CD4-positive, alpha-beta T cell treated with Interleukin-17A for 1 hour (primary cell): ENCODE measurements at regions not wholly inside any gene's neighbourhood (a gene's known extent, or its start where the extent isn't known, plus 50 kb on each side); places are given as distances from the start of the nearest gene placed in this dataset.

Source experiments
- DNase-seq: peaks from one replicate; pipeline ENCODE4 v3.0.0-alpha.2; 2020

GRCh38 chr20:52921340-52921739 lies 50.8 kb upstream of the TSHZ2 start:
- DNase-seq, result no peak

- DNase-seq, result no peak
Measured at GRCh38 chr20:52918311-52918710, 53.8 kb upstream of the TSHZ2 start.

- DNase-seq, result no peak
Measured at GRCh38 chr20:52915564-52915963, 56.6 kb upstream of the TSHZ2 start.

- DNase-seq, result no peak
Measured at GRCh38 chr20:52914870-52915269, 57.3 kb upstream of the TSHZ2 start.

- no peak for DNase-seq
Measured at GRCh38 chr20:52913650-52914387, 58.3 kb upstream of the TSHZ2 start.

- no peak for DNase-seq
Measured at GRCh38 chr20:52905241-52905994, 66.7 kb upstream of the TSHZ2 start.

GRCh38 chr20:52904837-52905236 lies 67.3 kb upstream of the TSHZ2 start:
- DNase-seq, result no peak

- no peak for DNase-seq
Measured at GRCh38 chr20:52899041-52899608, 73.0 kb upstream of the TSHZ2 start.

GRCh38 chr20:52896348-52896747 lies 75.8 kb upstream of the TSHZ2 start:
- DNase-seq, result no peak

GRCh38 chr20:52895701-52896100 lies 76.5 kb upstream of the TSHZ2 start:
- no peak for DNase-seq

GRCh38 chr20:52895235-52895634 lies 76.9 kb upstream of the TSHZ2 start:
- DNase-seq, result no peak

- DNase-seq, result no peak
Measured at GRCh38 chr20:52893498-52893897, 78.7 kb upstream of the TSHZ2 start.

- DNase-seq, result no peak
Measured at GRCh38 chr20:52892023-52892422, 80.1 kb upstream of the TSHZ2 start.

GRCh38 chr20:52890130-52890529 lies 82.0 kb upstream of the TSHZ2 start:
- no peak for DNase-seq

- no peak for DNase-seq
Measured at GRCh38 chr20:52889225-52889624, 82.9 kb upstream of the TSHZ2 start.

- no peak for DNase-seq
Measured at GRCh38 chr20:52888096-52888495, 84.1 kb upstream of the TSHZ2 start.

GRCh38 chr20:52880997-52881396 lies 91.2 kb upstream of the TSHZ2 start:
- no peak for DNase-seq

GRCh38 chr20:52880259-52880658 lies 91.9 kb upstream of the TSHZ2 start:
- no peak for DNase-seq

GRCh38 chr20:52874241-52874640 lies 97.9 kb upstream of the TSHZ2 start:
- no peak for DNase-seq

- no peak for DNase-seq
Measured at GRCh38 chr20:52869698-52870501, 102.3 kb upstream of the TSHZ2 start.

GRCh38 chr20:52869276-52869675 lies 102.9 kb upstream of the TSHZ2 start:
- no peak for DNase-seq

GRCh38 chr20:52867305-52867704 lies 104.9 kb upstream of the TSHZ2 start:
- DNase-seq, result no peak

GRCh38 chr20:52864916-52865605 lies 107.1 kb upstream of the TSHZ2 start:
- DNase-seq, result no peak
